ENCODE measurements at regions not wholly inside any gene's neighbourhood (a gene's known extent, or its start where the extent isn't known, plus 50 kb on each side); places are given as distances from the start of the nearest gene placed in this dataset.

GRCh38 chr11:33582636-33583325, 117.8 kb downstream of the C11orf91 start:
- TF ChIP-seq CTCF (conservative IDR thresholded peaks at IDR 0.05; ENCODE audit: low read depth, low read length) = no peak
- no peak overlapping the region for H3K4me3 ChIP-seq (ENCODE audit: low read length)
- DNase-seq (ENCODE audit: low read depth) = no peak

GRCh38 chr11:33579101-33579500, 121.5 kb downstream of the C11orf91 start:
- TF ChIP-seq CTCF (conservative IDR thresholded peaks at IDR 0.05; ENCODE audit: low read depth, low read length) = no peak
- H3K4me3 ChIP-seq (ENCODE audit: low read length) = no peak overlapping the region
- DNase-seq (ENCODE audit: low read depth) = no peak

GRCh38 chr11:33577204-33577603, 123.4 kb downstream of the C11orf91 start:
- no peak for TF ChIP-seq CTCF (conservative IDR thresholded peaks at IDR 0.05; ENCODE audit: low read depth, low read length)
- DNase-seq (ENCODE audit: low read depth) = no peak
- no peak overlapping the region for H3K4me3 ChIP-seq (ENCODE audit: low read length)

- DNase-seq (ENCODE audit: low read depth) = no peak
- TF ChIP-seq CTCF (conservative IDR thresholded peaks at IDR 0.05; ENCODE audit: low read depth, low read length) = no peak
- H3K4me3 ChIP-seq (ENCODE audit: low read length) = no peak overlapping the region
Measured at GRCh38 chr11:33575311-33575710, 125.3 kb downstream of the C11orf91 start.

DNA sequence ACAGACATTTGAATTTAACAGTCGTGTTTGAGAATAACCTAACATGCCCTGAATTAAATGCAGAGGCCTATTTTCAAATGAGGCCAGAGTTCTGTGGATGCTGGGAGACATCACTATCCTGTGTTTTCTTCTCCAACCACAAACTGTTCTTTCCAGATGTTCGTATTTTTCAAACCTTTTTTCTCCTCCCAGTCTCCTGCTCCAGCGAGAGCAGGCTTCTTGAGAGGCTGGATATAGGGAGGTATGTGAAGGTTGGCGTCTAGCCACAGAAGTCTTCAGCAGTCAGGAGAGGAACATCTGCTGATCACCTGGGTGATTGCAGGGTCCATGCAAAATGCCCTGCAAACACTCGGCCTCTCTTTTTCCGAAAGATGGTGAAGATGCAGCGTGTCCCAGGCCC, 126.3 kb downstream of the C11orf91 start:
- DNase-seq (ENCODE audit: low read depth) = no peak
- TF ChIP-seq CTCF (conservative IDR thresholded peaks at IDR 0.05; ENCODE audit: low read depth, low read length) = no peak
- H3K4me3 ChIP-seq (ENCODE audit: low read length) = no peak overlapping the region

DNA sequence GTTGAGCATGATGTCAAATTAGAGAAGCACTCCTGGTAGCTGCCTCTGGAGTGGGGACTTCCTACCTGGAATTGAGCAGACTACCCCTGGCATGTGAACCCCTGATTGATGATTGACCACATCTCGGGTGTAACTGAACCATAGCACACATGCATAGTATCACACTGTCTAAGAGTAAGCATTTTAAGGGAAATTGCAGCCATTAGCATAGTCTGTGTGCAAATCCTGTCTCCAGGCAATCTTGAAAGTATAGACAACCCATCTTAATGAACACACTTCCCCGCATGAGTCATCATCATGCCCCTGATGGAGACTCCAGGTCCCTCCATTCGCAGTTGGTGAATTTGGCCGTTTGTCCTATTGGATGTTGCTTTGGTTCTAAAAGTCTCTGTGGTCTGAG, 131.3 kb downstream of the C11orf91 start:
- TF ChIP-seq CTCF (conservative IDR thresholded peaks at IDR 0.05; ENCODE audit: low read depth, low read length) = no peak
- no peak for DNase-seq (ENCODE audit: low read depth)
- H3K4me3 ChIP-seq (ENCODE audit: low read length) = no peak overlapping the region

DNA sequence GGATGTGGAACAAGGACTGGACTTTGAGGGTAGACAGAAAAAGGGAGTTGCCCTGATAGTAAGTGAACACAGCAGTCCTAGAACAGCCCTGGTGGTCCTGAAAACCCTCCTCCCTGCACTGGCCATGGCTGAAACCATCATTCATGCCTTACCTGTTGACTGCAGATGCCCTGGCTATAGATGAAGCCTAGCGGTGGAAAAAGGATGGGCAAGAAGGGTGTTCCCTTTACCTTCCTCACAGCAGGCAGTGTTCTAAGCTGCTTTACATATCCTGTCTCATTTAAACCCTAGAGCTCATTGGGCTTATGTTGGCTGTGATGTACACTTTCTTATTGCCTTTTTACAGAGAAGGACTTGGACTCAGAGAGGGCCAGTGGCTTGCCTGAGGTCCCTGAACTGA, 133.6 kb downstream of the C11orf91 start:
- H3K4me3 ChIP-seq (ENCODE audit: low read length) = no peak overlapping the region
- no peak for TF ChIP-seq CTCF (conservative IDR thresholded peaks at IDR 0.05; ENCODE audit: low read depth, low read length)
- DNase-seq (ENCODE audit: low read depth) = no peak

All from retinal pigment epithelial cell (primary cell).